NOMO-1 treated with dmso at 0.1 percent for 144 hours (cell line): ENCODE measurements at regions not wholly inside any gene's neighbourhood (a gene's known extent, or its start where the extent isn't known, plus 50 kb on each side); places are given as distances from the start of the nearest gene placed in this dataset.

Experiments
- DNase-seq: peaks from one replicate; lab custom pipeline; 2025; ENCODE audit not compliant: unreplicated experiment; lab: John Stamatoyannopoulos, UW

- DNase-seq: no peak
Measured at GRCh38 chr11:116478669-116479668, 293.8 kb downstream of the BUD13 start.

GRCh38 chr11:116478205-116478604 is 294.6 kb downstream of the BUD13 start:
- DNase-seq: no peak

- no peak for DNase-seq
Measured at GRCh38 chr11:116473790-116474346, 298.9 kb downstream of the BUD13 start.

GRCh38 chr11:116473206-116473769 is 299.5 kb downstream of the BUD13 start:
- DNase-seq: no peak

- no peak for DNase-seq
Measured at GRCh38 chr11:116472651-116473050, 300.1 kb downstream of the BUD13 start.

- no peak for DNase-seq
Measured at GRCh38 chr11:116471608-116472256, 301.1 kb downstream of the BUD13 start.

GRCh38 chr11:116468699-116469098 is 304.1 kb downstream of the BUD13 start:
- no peak for DNase-seq

- no peak for DNase-seq
Measured at GRCh38 chr11:116467823-116468222, 305.0 kb downstream of the BUD13 start.

- no peak for DNase-seq
Measured at GRCh38 chr11:116466801-116467200, 306.0 kb downstream of the BUD13 start.

- DNase-seq: no peak
Measured at GRCh38 chr11:116466191-116466590, 306.6 kb downstream of the BUD13 start.

- no peak for DNase-seq
Measured at GRCh38 chr11:116465056-116465455, 307.7 kb downstream of the BUD13 start.

- DNase-seq: no peak
Measured at GRCh38 chr11:116461789-116462188, 311.0 kb downstream of the BUD13 start.

GRCh38 chr11:116460156-116460920 is 312.4 kb downstream of the BUD13 start:
- DNase-seq: no peak

- no peak for DNase-seq
Measured at GRCh38 chr11:116459185-116460045, 313.4 kb downstream of the BUD13 start.

GRCh38 chr11:116458546-116458945 is 314.2 kb downstream of the BUD13 start:
- DNase-seq: no peak

GRCh38 chr11:116457336-116458007 is 315.3 kb downstream of the BUD13 start:
- no peak for DNase-seq

GRCh38 chr11:116454951-116455350 is 317.8 kb downstream of the BUD13 start:
- DNase-seq: no peak

GRCh38 chr11:116454020-116454645 is 318.7 kb downstream of the BUD13 start:
- DNase-seq: no peak

GRCh38 chr11:116452461-116452860 is 320.3 kb downstream of the BUD13 start:
- no peak for DNase-seq
